ENCODE measurements at regions not wholly inside any gene's neighbourhood (a gene's known extent, or its start where the extent isn't known, plus 50 kb on each side); places are given as distances from the start of the nearest gene placed in this dataset.

- Histone ChIP-seq H3K4me1 (peaks cover 26 to 74% of the 10 kb centered on the region in 2 donors), H3K9me3 (no peaks in the 10 kb centered on the region), H3K27ac (peak overlapping the region; percentile 58 to 91), H3K36me3 (no peaks in the 10 kb centered on the region), H3K27me3 (no peaks in the 10 kb centered on the region), H3K4me3 (no peak overlapping the region)
- no peak for DNase-seq (ENCODE audit: low spot score in 2 of 2)
- intact Hi-C loops (cut with DNase I): loop anchor here (10.0 kb wide), 2 partner anchors 237 to 547 kb away; no protein-coding TSS in a partner anchor
- TF ChIP-seq, protein P1, sequence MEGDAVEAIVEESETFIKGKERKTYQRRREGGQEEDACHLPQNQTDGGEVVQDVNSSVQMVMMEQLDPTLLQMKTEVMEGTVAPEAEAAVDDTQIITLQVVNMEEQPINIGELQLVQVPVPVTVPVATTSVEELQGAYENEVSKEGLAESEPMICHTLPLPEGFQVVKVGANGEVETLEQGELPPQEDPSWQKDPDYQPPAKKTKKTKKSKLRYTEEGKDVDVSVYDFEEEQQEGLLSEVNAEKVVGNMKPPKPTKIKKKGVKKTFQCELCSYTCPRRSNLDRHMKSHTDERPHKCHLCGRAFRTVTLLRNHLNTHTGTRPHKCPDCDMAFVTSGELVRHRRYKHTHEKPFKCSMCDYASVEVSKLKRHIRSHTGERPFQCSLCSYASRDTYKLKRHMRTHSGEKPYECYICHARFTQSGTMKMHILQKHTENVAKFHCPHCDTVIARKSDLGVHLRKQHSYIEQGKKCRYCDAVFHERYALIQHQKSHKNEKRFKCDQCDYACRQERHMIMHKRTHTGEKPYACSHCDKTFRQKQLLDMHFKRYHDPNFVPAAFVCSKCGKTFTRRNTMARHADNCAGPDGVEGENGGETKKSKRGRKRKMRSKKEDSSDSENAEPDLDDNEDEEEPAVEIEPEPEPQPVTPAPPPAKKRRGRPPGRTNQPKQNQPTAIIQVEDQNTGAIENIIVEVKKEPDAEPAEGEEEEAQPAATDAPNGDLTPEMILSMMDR (IDR thresholded peaks at IDR 0.05): no peak
These were observed 58.8 kb downstream of the RPL37A start for GRCh38 chr2:216557413-216557812.

DNA sequence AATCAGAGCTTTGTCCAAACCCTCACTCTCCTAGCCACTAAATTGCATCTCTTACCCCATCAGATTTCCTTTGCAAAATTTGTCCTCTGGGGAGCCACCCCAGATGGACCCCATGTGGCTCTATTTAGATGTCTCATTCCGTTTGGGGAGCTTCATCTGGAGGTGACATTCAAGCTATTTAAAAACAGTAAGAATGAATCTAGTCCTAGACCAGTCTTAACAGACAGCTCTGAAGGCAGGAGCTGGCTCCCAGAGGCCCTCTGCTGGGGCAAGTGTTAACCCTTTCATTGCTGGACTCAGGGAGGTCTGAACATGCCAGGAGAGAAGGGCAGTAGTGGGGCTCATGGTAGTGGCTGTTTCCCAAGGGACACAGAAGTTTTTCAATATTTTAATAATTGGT is 59.2 kb downstream of the RPL37A start:
- Histone ChIP-seq H3K9me3 (no peaks in the 10 kb centered on the region), H3K4me1 (peaks cover 26 to 76% of the 10 kb centered on the region in 2 donors), H3K36me3 (no peaks in the 10 kb centered on the region), H3K4me3 (no peak overlapping the region), H3K27me3 (no peaks in the 10 kb centered on the region), H3K27ac (peak overlapping the region; percentile 91 to 96)
- intact Hi-C loops (cut with DNase I): loop anchor here (10.0 kb wide), 2 partner anchors 237 to 547 kb away; no protein-coding TSS in a partner anchor
- DNase-seq (ENCODE audit: low spot score in 2 of 2): no peak
- TF ChIP-seq, protein P1 (IDR thresholded peaks at IDR 0.05): no peak

- H3K4me1 ChIP-seq: peaks cover 21 to 75% of the 10 kb centered on the region in 2 donors
- H3K27ac ChIP-seq: peak overlapping the region; percentile 91 to 96
- H3K36me3 ChIP-seq: no peaks in the 10 kb centered on the region
- H3K4me3 ChIP-seq: no peak overlapping the region
- no peaks in the 10 kb centered on the region for H3K9me3 ChIP-seq
- no peak for DNase-seq (ENCODE audit: low spot score in 2 of 2)
- TF ChIP-seq, protein P1 (IDR thresholded peaks at IDR 0.05): no peak
- intact Hi-C loops (cut with DNase I): loop anchor here (10.0 kb wide), 2 partner anchors 235 to 545 kb away; no protein-coding TSS in a partner anchor
- H3K27me3 ChIP-seq: no peaks in the 10 kb centered on the region
These were observed 61.0 kb downstream of the RPL37A start for GRCh38 chr2:216559625-216560156.

DNA sequence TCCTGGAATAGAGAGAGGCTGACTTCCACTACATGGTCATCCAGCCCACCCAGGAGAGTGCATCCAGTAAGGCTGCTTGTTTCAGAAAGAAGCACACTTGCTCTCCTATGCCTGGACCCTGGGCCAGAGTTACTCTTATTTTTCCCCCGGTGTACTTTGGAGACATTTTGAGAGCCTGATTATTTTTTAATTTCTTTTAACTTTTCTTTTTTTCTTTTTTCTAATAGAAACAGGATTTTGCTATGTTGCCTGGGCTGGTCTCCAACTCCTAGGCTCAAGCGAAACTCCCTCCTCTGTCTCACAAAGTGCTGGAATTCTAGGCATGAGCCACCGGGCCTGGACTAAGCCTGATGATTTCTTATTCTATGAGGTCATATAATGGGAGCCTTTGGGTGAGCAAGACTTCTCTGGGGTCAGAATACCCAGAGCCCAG is 62.2 kb downstream of the RPL37A start:
- Histone ChIP-seq H3K4me3 (no peak overlapping the region), H3K36me3 (no peaks in the 10 kb centered on the region), H3K27ac (peak overlapping the region; percentile 91 to 96), H3K27me3 (no peaks in the 10 kb centered on the region), H3K4me1 (peaks cover 11 to 68% of the 10 kb centered on the region in 2 donors), H3K9me3 (no peaks in the 10 kb centered on the region)
- intact Hi-C loops (cut with DNase I): no loop called here
- DNase-seq (ENCODE audit: low spot score in 2 of 2): peak in 1 of 2 donors; percentile 87
- TF ChIP-seq, protein P1 (IDR thresholded peaks at IDR 0.05): no peak

- Histone ChIP-seq H3K27me3 (no peaks in the 10 kb centered on the region), H3K4me1 (peaks cover 9 to 55% of the 10 kb centered on the region in 2 donors), H3K9me3 (no peaks in the 10 kb centered on the region), H3K4me3 (no peak overlapping the region), H3K36me3 (no peaks in the 10 kb centered on the region), H3K27ac (peak overlapping the region; percentile 91 to 96)
- no peak for DNase-seq (ENCODE audit: low spot score in 2 of 2)
- TF ChIP-seq, protein P1 (IDR thresholded peaks at IDR 0.05): no peak
- intact Hi-C loops (cut with DNase I): no loop called here
These were observed 64.2 kb downstream of the RPL37A start for GRCh38 chr2:216562696-216563435.

Data from ascending aorta (tissue), 2 donors.